Testis (tissue), 2 donors: ENCODE measurements at regions not wholly inside any gene's neighbourhood (a gene's known extent, or its start where the extent isn't known, plus 50 kb on each side); places are given as distances from the start of the nearest gene placed in this dataset.

ENCODE experiments used
- DNase-seq: peaks from one replicate; pipeline ENCODE4 v3.0.0-alpha.2; 2019
- H3K27ac ChIP-seq, 2 donors: fragments of 200-600 bp; sonication (generic); one replicate each; pipeline ENCODE4 v1.5.1; 2019
- H3K27me3 ChIP-seq: fragments of 200-600 bp; sonication (generic); one replicate; pipeline ENCODE4 v1.5.1; 2019
- H3K36me3 ChIP-seq: fragments of 200-600 bp; sonication (generic); one replicate; pipeline ENCODE4 v1.5.1; 2017; ENCODE audit warnings: low read depth; ENCODE audit errors: missing control alignments
- H3K4me1 ChIP-seq: fragments of 200-600 bp; sonication (generic); one replicate; pipeline ENCODE4 v1.5.1; 2019
- H3K4me3 ChIP-seq, 2 donors: fragments of 200-600 bp; sonication (generic); one replicate each; pipeline ENCODE4 v1.5.1; 2017 to 2019
- H3K9me3 ChIP-seq: fragments of 200-600 bp; sonication (generic); one replicate; pipeline ENCODE4 v1.5.1; 2017
- POLR2A ChIP-seq: fragments of 450-650 bp; IDR thresholded peaks from one replicate; pipeline ENCODE4 v1.6.1; 2017; ENCODE audit warnings: antibody characterized with exemption, mild to moderate bottlenecking, moderate library complexity
- WGBS, 2 donors: methylation state at CpG; one replicate each; pipeline ENCODE4 v1.1.5; 2018; 5-methylcytosine and 5-hydroxymethylcytosine counted together
- intact Hi-C: fragments of 100-400 bp; cut with DNase I; formaldehyde crosslinking; loops from one replicate; pipeline ENCODE4 v1.15.1; 2023; ENCODE audit warnings: low total_unique reads
- TF ChIP-seq, protein P1 (sequence below), 3 experiments: fragments of 450-650 bp in 2 of 3; fragments of 200-600 bp in 1 of 3; sonication (generic) in 1 of 3; IDR thresholded peaks; one replicate each; pipeline ENCODE4 v1.5.1; 2016 to 2019; ENCODE audit warnings: antibody characterized with exemption in 3 of 3, mild to moderate bottlenecking in 2 of 3, moderate library complexity in 1 of 3

DNA sequence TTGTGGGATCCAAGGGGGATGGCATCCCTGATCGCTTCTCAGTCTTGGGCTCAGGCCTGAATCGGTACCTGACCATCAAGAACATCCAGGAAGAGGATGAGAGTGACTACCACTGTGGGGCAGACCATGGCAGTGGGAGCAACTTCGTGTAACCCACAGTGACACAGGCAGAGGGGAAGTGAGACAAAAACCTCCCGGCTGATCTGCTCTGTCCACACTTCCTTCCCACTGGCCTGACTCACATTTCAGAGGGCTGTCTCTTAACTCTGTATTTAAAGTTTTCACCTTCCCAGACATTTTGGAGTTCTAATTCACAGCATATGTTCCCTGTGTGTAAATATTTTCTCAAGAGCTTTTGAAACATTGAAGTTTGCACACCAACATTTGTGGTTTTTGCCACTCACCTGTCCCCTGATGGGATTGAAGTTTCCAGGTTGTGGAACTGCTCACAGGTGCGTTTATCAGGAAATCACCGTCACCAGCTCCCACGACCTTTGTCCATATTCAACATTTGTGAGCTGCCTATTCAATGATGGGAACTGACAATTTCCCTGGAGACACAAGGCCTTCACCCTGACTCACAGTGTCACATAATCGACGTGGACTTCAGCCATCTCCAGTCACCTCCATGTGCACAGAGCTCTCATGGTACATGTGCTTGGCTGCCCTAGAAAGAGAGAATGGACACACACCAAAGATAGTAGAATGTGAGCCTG, 99.2 kb downstream of the VPREB1 start:
- Histone ChIP-seq H3K9me3 (no peaks in the 10 kb centered on the region), H3K27me3 (no peaks in the 10 kb centered on the region), H3K4me3 (no peak overlapping the region), H3K27ac (no peak overlapping the region), H3K36me3 (no peaks in the 10 kb centered on the region), H3K4me1 (no peaks in the 10 kb centered on the region)
- intact Hi-C loops, result no loop called here
- DNase-seq, result no peak
- 86% methylated on average over 7 to 9 of the region's 9 CpGs for WGBS, 2 donors
- TF ChIP-seq POLR2A, result no peak
- TF ChIP-seq, protein P1, sequence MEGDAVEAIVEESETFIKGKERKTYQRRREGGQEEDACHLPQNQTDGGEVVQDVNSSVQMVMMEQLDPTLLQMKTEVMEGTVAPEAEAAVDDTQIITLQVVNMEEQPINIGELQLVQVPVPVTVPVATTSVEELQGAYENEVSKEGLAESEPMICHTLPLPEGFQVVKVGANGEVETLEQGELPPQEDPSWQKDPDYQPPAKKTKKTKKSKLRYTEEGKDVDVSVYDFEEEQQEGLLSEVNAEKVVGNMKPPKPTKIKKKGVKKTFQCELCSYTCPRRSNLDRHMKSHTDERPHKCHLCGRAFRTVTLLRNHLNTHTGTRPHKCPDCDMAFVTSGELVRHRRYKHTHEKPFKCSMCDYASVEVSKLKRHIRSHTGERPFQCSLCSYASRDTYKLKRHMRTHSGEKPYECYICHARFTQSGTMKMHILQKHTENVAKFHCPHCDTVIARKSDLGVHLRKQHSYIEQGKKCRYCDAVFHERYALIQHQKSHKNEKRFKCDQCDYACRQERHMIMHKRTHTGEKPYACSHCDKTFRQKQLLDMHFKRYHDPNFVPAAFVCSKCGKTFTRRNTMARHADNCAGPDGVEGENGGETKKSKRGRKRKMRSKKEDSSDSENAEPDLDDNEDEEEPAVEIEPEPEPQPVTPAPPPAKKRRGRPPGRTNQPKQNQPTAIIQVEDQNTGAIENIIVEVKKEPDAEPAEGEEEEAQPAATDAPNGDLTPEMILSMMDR (IDR thresholded peaks at IDR 0.05), result no peak

DNA sequence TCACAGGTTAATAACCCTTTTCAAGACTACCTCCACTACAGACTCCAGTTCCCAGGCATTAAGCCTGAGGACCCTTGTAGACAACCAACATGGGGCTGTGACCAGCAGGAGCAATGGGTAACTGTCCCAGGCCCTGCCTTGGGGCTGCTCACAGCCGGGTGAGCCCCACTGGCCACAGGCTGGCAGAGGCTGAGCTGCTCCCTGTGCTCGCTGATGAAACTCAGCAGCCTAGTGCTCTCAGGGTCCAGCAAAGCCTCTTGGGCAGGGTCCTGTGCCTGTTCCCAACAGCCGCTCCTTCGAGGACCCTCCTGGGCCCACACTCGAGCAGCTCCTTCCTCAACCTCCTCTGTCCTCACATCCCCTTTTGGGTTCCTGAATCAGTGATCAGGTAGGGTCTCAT, 99.8 kb downstream of the VPREB1 start:
- Histone ChIP-seq H3K27me3 (no peaks in the 10 kb centered on the region), H3K27ac (no peak overlapping the region), H3K9me3 (no peaks in the 10 kb centered on the region), H3K4me3 (no peak overlapping the region), H3K36me3 (no peaks in the 10 kb centered on the region), H3K4me1 (no peaks in the 10 kb centered on the region)
- 78 to 84% methylated on average over 4 to 5 of the region's 5 CpGs for WGBS, 2 donors
- TF ChIP-seq, protein P1 (IDR thresholded peaks at IDR 0.05), result no peak
- TF ChIP-seq POLR2A, result no peak
- intact Hi-C loops, result no loop called here
- no peak for DNase-seq

- WGBS, 2 donors, result 87 to 91% methylated on average over 5 of the region's 5 CpGs
- Histone ChIP-seq H3K27ac (no peak overlapping the region), H3K4me1 (no peaks in the 10 kb centered on the region), H3K4me3 (no peak overlapping the region), H3K36me3 (no peaks in the 10 kb centered on the region), H3K27me3 (no peaks in the 10 kb centered on the region), H3K9me3 (no peaks in the 10 kb centered on the region)
- intact Hi-C loops, result no loop called here
- DNase-seq, result no peak
- TF ChIP-seq, protein P1 (IDR thresholded peaks at IDR 0.05), result no peak
- TF ChIP-seq POLR2A, result no peak
Observed at GRCh38 chr22:22345781-22346180, 101.2 kb downstream of the VPREB1 start.

DNA sequence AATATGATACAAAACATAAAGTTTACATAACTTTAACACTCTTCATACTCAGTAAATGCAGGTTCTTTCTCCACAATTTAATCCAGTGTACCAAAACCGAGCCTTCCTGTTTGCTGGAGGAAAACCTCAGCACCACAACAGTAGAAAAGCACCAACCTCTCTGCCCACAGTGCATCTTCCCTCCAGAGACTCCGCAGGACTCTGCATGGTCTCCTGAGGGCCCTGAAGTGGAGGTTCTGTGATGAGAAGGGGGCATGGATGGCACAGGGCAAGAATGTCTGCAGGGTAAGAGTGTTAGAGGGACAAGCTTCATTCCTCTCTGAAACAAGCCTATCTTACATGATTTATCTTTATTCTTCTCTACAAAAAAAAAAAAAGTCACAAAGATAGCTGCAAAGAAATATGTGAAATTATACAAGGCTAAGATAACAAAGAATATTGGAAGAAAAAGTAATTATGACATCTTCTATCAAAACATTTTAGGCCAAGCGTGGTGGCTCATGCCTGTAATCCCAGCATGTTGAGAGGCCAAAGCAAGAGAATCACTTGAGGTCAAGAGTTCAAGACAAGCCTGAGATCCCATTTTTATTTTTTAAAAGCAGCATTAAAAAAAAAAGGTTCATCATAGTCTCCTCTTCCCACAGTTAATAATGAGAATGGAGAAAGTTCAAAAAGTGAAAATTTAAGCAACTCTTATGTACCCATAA, 102.0 kb downstream of the VPREB1 start:
- no peaks in the 10 kb centered on the region for H3K36me3 ChIP-seq
- H3K4me3 ChIP-seq, result no peak overlapping the region
- no peak for DNase-seq
- H3K27me3 ChIP-seq, result no peaks in the 10 kb centered on the region
- no peaks in the 10 kb centered on the region for H3K4me1 ChIP-seq
- intact Hi-C loops, result no loop called here
- WGBS, 2 donors, result 82 to 84% methylated on average over 3 of the region's 3 CpGs
- H3K9me3 ChIP-seq, result no peaks in the 10 kb centered on the region
- TF ChIP-seq, protein P1 (IDR thresholded peaks at IDR 0.05), result no peak
- H3K27ac ChIP-seq, result no peak overlapping the region
